ENCODE measurements at regions not wholly inside any gene's neighbourhood (a gene's known extent, or its start where the extent isn't known, plus 50 kb on each side); places are given as distances from the start of the nearest gene placed in this dataset.
"Not testable (repeated sequence)": the region's sequence is repeated elsewhere in the genome, so short reads cannot be mapped to it uniquely, and the experiment has no call there.

DNA sequence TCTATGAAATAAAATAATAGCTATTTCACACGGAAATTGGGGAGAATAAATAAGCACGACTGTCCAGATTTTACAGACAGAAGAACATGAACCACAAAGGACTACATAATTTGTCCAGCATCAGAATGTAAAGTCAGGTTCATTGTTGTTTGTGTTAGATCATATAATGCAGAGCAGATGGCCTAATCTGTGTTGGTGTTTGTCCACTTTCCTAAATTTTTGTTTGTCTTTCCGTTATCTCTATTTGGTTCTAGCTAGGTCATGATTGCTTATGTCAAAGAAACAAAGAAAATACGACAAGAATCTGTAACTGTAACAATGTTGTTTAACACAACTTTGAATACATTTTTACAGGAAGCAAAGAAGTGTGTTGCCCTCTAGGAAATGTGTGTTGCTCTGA lies 75.6 kb upstream of the ANKRD28 start:
- H3K4me3 ChIP-seq (ENCODE audit: low read depth, low read length), result no peak overlapping the region
- DNase-seq (ENCODE audit: low read depth), result no peak
- TF ChIP-seq, protein P1, sequence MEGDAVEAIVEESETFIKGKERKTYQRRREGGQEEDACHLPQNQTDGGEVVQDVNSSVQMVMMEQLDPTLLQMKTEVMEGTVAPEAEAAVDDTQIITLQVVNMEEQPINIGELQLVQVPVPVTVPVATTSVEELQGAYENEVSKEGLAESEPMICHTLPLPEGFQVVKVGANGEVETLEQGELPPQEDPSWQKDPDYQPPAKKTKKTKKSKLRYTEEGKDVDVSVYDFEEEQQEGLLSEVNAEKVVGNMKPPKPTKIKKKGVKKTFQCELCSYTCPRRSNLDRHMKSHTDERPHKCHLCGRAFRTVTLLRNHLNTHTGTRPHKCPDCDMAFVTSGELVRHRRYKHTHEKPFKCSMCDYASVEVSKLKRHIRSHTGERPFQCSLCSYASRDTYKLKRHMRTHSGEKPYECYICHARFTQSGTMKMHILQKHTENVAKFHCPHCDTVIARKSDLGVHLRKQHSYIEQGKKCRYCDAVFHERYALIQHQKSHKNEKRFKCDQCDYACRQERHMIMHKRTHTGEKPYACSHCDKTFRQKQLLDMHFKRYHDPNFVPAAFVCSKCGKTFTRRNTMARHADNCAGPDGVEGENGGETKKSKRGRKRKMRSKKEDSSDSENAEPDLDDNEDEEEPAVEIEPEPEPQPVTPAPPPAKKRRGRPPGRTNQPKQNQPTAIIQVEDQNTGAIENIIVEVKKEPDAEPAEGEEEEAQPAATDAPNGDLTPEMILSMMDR (IDR thresholded peaks at IDR 0.05; ENCODE audit: low read depth, low read length, missing control alignments), result no peak

DNA sequence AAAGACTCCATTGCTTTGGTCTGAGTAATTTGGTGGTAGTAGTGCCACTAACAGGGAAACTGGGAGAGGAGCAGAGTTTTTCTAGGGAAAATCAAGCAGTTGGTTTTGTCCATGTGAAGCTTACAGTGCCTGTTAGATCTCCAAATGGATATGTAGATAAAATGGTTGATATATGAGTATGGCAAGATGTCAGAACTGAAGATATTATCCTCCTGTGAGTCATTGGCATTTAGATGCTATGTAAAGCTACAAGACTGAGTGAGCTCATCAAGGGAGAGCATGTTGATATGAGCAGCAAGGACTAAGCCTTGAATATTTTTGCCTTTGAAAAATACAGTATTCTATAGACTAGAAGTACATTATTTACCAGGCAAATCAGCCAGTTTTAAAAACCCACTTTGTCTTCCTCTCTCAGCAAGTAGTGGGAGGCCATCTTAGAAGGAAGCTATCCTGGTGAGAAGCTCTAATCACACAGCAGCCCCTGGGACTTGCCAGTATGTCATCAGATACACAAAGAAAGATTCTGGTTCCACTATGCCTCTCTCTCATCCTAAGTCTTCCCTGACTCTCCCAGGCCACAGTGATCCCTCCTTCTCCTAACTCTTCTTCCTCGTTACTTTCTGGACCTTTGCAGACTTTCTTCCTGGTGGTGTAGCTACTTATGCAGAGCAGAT lies 77.4 kb upstream of the ANKRD28 start:
- DNase-seq (ENCODE audit: low read depth), result no peak
- TF ChIP-seq, protein P1 (IDR thresholded peaks at IDR 0.05; ENCODE audit: low read depth, low read length, missing control alignments), result no peak
- H3K4me3 ChIP-seq (ENCODE audit: low read depth, low read length), result no peak overlapping the region

DNA sequence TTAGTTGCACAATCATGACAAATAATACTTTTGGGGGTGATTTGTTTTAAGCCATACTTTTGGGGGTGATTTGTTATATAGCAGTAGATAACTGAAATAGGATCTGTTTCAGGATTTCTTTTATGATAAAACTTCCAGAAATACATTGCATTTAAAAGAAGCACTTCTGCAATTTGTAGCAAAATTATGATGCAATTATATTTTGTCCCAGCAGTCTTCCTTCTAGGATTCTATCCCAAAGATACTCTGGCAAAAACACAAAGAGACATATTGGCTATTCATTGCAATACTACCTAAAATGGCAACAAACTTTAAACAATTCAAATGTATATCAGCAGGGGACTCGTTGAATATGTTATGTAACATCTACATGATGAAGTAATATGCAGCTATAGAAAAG lies 78.9 kb upstream of the ANKRD28 start:
- DNase-seq (ENCODE audit: low read depth), result no peak

DNA sequence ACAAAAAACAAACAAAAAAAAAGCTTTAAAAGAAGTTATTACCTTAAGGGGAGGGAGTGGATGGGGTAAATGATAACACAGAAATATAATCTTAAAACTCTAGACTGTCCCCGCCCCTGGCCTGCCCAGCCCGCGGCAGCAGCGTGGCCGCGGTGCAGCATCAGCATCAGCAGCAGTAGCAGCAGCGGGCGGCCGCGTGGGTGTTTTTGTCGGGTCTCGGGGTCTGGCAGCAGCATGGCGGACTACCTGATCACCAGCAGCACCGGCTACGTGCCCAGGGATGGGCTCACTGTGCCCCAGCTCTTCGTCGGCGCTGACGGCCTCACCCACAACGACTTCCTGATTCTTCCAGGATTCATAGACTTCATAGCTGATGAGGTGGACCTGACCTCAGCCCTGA lies 80.0 kb upstream of the ANKRD28 start:
- TF ChIP-seq, protein P1 (IDR thresholded peaks at IDR 0.05; ENCODE audit: low read depth, low read length, missing control alignments), result no peak
- DNase-seq (ENCODE audit: low read depth), result no peak
- H3K4me3 ChIP-seq (ENCODE audit: low read depth, low read length), result no peak overlapping the region

More for the DNA sequence above, 78.9 kb upstream of the ANKRD28 start:
- TF ChIP-seq, protein P1 (IDR thresholded peaks at IDR 0.05; ENCODE audit: low read depth, low read length, missing control alignments), result no peak
- no peak overlapping the region for H3K4me3 ChIP-seq (ENCODE audit: low read depth, low read length)

DNA sequence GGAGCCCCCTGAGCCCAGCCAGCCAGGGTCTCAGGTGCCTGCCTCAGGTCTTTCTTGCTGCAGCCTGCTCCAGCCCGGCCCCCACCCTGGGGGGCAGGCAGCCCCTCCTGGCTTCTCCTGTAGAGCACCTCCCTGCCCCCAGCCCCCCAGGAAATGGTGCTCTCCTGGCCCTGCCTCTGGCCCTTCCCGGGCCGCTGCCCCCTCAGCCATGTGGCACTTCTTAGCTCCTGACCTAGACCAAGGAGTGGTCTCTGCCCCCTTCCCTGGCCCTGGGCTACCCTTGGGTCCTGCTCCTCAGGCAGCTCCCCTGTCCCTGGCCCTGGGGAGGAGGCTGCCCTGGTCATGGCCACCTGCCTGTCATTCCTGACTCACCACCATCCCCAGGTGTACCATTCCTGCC lies 82.0 kb upstream of the ANKRD28 start:
- not testable (repeated sequence) for DNase-seq (ENCODE audit: low read depth); H3K4me3 ChIP-seq (ENCODE audit: low read depth, low read length)

DNA sequence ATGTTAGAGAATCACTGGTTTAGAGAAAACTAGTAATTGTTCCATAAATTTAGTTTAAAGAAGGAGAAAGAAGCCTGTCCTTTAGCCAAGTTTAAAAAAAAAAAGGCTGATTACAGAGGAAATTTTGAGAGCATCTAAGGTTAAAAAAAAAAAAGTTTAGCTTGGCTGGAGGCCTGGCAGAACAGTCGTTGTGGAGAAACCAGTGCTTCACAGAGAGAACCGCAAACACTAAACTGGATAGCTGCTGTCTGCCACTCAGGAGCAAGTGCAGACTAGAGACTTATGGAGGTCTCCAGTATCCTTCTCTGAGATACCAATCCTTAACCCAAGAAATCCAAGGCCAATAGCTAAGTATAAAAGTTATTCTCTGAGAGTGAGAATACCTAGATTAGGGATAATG lies 84.8 kb upstream of the ANKRD28 start:
- H3K4me3 ChIP-seq (ENCODE audit: low read depth, low read length), result no peak overlapping the region
- no peak for DNase-seq (ENCODE audit: low read depth)
- TF ChIP-seq, protein P1 (IDR thresholded peaks at IDR 0.05; ENCODE audit: low read depth, low read length, missing control alignments), result no peak

DNA sequence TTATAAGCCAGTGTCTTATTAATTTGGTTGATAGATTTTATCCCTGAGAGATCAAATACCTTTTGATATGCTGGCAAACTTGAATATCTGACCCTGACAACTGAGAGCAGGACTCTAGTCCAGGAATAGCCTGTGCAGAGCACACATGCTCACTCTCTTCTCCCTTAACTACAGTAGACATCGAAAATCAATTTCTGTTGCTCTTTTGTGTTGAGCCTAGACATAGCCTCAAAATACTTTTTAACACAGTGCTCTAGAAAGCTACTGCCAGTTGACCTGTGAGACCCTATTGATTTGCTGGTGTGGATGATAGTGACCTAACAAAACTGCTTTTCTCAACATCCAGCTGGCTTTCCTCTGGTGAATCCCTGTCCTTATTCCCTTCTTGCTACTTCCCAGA lies 86.4 kb upstream of the ANKRD28 start:
- H3K4me3 ChIP-seq (ENCODE audit: low read depth, low read length), result no peak overlapping the region
- TF ChIP-seq, protein P1 (IDR thresholded peaks at IDR 0.05; ENCODE audit: low read depth, low read length, missing control alignments), result no peak
- no peak for DNase-seq (ENCODE audit: low read depth)

Data from GM12864 (cell line).